IPS DF 19.7 (cell line): ENCODE measurements at regions not wholly inside any gene's neighbourhood (a gene's known extent, or its start where the extent isn't known, plus 50 kb on each side); places are given as distances from the start of the nearest gene placed in this dataset.

Experiments used
- DNase-seq: peaks from one replicate; pipeline ENCODE4 v3.0.0-alpha.2; 2013; ENCODE audit warnings: low read depth, low spot score

- DNase-seq = no peak
These were observed 430.4 kb upstream of the HS6ST1 start for GRCh38 chr2:128748835-128749605.

DNA sequence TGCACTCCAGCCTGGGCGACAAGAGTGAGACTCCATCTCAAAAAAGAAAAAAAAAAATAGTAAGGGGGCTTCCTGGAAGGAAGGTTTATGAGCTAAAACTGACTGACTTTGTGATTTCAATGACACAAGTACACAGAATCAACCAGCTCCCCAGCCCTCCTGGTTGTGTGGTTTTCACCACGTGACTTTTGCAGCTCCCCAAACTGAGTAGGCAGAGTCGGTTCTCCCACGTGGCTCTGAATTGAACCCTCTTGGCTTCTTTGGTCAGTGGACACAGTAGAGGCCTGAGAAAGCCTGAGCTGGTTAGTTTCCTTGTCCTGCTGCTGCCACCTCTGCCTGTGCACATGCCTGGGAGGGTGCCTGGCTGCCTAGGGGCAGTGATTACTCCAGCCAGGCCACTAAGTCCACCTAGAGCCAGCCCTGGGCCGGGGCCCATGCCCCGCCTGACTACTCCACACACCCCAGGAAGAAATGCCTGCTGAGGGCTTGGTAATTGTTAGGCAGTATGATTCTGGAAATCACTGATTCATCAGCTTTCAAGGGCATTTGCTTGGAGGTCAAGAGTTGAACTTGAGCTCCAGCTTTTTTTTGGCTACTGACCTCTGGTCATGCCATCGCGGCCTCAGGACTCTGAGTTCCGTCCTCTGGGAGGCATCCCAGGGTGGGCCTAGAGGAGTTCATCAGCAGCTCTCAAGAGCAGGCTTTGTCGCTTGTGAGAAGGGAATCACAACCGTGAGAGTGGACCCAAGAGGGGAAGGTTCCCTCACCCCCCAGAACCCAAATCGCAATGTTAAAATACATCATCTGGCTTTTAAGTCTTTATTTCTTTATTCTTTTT, 431.9 kb upstream of the HS6ST1 start:
- DNase-seq = no peak

GRCh38 chr2:128751746-128752145, 433.1 kb upstream of the HS6ST1 start:
- DNase-seq = no peak

DNA sequence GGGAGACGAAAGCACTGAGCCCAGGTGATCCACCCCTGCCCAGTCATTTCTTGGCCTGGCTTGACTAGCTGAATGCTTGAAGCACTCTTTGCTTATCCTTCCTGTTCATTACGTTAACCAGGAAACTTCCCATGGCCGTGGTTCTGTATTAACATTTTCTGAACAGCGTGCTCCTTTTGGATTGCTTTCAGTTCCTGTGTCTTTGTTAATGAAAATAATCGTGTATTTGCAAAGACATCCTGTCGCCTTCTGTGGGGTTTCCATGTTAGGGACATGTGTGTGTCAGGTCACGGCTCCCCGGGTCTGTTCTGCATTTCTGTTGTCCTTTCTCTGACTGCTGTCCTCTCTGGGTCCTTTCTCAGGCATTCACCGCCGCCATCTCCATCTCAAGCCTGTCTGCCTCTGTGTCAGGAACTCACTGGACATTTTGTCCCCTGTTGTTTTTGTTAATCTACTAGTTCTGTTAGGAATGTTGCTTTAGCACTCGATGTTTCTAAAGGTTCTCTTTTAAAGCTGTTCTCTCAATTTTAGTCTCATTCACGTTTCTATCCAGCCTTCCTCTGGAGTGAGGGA, 434.1 kb upstream of the HS6ST1 start:
- no peak for DNase-seq

DNA sequence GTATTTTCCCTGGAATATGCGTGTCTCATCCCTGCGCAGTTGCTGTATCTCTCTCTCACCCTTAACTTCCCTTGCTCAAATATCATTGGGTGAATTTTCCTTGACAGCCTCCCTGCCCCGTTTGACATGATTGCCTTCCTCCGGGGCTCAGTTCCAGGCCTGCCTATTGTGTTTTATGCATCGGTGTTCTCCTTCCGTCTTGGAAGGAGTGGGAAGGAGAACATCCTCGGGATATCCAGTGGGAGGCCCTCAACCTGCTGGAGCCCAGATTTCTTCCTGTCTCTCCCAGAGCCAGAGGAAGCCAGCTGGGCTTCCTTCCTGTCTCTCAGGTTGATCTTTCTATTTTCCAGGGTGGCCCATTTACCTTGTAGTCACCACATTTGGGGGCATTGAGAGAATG, 434.7 kb upstream of the HS6ST1 start:
- no peak for DNase-seq

DNA sequence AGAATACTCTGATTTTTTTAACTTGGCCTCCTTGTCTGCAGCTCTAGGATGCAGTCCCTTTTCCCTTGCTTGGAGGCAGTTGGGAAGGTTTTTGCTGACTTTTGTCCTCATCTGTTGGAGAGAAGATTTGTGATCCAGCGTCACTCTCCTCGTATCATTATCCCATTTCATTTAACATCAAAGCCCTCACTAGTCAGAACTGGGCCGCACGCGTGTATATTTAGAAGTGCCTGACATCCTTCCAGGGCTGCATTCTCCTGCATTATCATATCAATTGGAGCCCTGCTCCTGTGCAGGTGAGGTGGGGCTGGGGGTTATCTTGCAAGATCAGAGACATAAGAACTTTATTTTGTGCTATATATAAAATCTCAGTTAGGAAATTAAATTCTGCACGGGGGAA, 435.1 kb upstream of the HS6ST1 start:
- DNase-seq = no peak

- no peak for DNase-seq
These were observed 435.6 kb upstream of the HS6ST1 start for GRCh38 chr2:128754246-128754724.

DNA sequence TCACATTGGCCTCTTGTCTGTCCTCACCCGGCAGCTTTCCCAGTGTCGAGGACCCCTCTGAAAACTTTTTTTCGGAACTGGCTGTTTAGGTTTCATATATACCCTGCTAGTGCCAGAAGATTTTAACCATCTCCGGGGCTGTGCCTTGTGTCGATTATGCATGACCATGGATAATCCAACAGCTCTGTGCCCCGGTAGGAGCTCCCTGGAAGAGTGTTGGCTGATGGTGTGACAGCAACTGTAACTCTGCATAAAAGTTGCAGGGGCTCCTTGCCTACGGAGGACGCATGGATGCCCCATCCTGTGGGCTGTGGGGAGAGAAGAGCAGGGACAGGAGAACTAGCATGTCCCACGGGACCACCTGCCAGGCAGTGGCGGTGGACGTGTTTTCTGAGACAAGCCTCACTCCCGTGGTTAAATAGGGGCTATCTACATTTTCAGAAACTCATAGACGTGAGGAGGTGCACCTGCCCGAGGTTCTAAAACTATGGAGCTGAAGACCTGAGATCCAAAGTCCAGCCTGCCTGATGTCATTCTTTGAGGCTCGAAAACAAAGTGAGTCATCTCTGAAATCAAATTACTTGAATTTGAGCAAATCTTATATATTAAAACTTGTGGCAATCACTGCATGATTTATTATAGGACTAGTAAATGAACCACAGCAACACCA, 437.2 kb upstream of the HS6ST1 start:
- no peak for DNase-seq

DNA sequence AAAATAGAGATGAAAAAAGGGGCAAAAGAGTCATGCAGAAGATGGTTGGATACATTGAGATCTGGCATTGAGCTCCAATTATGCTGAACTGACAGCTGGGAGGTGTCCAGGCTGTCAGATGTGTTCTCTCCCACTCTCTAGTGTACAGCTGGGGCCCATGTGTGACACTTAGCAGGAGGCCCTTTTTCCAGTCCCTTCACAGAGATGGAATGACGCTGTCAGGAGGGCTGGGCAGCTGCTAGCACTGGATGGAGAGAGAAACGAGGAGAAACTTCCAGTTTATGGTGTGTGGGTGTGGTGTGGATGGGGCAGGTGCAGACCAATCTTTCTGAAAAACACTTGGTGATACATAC, 437.7 kb upstream of the HS6ST1 start:
- no peak for DNase-seq

DNA sequence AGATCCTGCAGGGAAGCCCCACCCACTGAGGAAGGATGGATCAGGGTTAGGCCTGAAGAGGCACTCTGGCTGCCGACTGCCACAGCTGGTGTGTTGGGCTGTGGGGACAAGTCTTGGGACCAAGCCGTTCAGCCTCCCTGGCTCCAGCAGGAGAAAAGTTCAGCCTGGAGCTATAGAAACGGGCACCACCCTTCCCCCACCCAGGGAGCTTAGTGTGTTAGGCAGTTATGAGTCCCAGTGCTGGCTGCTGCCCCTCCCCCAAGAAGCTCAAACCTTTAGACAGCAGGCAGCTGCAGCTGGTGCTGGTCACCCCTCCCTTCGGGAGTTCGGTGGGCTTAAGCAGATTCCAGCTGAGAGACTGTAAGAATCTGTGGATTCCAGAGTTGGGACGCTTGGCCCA, 447.1 kb upstream of the HS6ST1 start:
- no peak for DNase-seq

DNA sequence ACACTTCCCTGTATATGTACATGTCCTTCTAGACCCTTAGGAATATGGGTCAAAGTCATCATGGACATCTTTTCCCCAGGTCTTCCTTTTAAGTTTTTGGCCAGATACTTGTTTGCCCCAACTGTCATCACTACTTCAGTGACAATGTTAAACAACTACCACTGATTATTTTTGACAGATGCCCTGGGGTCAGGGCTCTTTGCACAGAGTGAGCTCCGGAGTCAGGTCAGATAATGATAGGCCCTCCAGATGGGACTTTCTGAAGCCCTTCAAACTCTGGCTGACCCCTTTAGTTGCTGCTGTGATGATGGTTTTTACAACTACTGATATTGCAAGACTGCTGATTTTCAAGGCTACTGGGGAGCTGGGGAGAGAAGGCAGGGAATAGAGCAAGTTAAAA, 449.4 kb upstream of the HS6ST1 start:
- no peak for DNase-seq

- no peak for DNase-seq
These were observed 450.9 kb upstream of the HS6ST1 start for GRCh38 chr2:128769457-128770142.

DNA sequence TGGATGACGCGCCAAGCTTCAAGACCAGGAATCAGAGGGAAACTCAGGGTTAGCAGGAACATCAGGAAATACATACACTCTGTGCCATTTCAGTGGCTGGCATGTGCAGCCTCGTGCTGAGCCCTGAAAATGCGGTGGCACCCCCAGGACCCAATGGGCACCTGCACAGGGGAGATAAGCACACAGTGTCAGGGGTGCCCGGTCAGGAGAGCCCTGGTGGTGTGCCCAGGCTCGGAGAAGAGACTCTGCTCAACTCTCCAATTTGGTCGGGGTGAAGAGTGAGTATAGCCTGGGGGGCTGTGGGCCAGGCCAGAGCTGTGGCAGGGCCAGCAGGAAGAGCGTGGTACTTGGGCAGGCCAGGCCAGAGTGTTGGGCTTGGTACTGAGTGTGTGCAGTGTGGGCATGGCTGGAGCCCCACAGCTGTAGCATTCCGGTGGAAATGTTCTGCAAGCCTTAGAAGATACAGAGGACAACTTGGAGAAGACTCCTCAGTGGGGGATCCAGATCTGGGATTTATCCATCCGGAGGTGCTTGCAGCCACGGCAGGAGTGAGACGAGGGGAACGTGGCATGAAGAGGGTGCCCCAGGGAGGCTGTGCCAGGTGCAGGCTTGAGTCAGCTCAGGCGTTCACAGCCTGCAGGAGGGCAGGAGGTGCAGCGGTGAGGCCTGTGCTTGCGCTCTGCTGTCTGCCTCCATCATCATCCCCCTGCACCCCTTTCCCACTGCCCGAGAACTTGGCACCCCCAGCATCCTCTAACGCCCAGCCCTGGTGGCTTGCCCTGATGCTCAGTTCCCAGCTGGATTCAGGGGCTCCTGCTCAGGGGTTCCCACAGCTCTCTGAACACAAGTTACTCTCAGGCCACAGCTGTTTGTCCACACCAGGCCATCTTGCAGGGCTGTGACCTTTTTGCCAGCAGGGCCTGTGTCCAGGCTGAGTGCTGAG, 451.7 kb upstream of the HS6ST1 start:
- DNase-seq = no peak

DNA sequence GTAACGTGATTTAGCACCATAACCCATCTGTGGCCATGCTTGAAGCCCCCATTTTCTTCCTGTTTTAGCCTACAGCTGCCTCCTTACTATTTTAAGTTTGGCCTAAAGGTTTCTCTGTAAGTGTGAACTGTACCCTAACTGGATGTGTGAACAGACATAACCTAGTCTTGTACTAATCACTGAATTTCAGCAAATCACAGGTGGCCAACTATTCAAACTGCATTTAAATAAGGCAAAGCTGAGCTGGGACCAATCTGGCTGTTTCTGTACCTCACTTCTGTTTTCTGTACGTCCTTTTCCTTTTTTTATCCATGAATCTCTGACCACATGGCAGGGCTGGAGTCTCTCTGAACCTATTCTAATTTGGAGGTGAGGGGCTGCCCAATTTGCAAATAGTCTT, 452.7 kb upstream of the HS6ST1 start:
- DNase-seq = no peak

GRCh38 chr2:128772671-128773070, 454.0 kb upstream of the HS6ST1 start:
- no peak for DNase-seq

GRCh38 chr2:128773641-128774319, 455.1 kb upstream of the HS6ST1 start:
- no peak for DNase-seq

GRCh38 chr2:128774320-128775216, 455.9 kb upstream of the HS6ST1 start:
- DNase-seq = no peak

- DNase-seq = no peak
These were observed 456.7 kb upstream of the HS6ST1 start for GRCh38 chr2:128775217-128775913.
